Activated T-helper 1 cell treated with anti-CD3 and anti-CD28 coated beads, Interleukin-2, amount 50 U/mL, for 16 hours (primary cell): ENCODE measurements at regions not wholly inside any gene's neighbourhood (a gene's known extent, or its start where the extent isn't known, plus 50 kb on each side); places are given as distances from the start of the nearest gene placed in this dataset.

Source experiments
- DNase-seq, 2 donors: peaks; one replicate each; pipeline ENCODE4 v3.0.0-alpha.2; 2020; ENCODE audit warnings: low read depth in 1 of 2, low spot score in 1 of 2

DNA sequence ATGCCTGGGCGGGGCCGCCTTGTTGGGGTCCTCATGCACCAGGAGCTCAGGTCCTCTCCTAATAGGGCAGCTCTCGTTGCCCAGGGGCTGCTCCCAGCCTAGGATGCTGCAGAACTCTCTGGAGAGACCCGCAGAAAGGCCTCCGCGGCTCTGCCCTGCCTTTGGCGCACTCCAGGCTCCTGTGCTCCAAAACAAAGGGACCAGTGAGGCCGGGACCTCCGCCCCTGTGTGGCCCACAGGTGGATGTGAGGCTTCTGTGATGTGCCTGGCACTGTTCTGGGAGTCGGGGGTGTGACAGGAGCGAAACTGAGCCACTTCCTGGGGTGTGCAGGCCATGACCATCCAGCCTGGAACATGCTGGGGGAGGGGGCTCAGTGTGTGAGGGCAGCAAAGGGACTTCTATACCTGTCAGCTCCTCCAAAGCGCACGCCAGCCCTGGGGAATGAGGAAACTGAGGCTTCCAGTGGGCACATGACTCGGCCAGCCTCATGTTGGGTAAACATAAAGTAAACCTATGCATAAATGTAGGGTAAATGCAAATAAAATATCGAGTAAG, 153.2 kb downstream of the IRF8 start:
- no peak for DNase-seq

DNA sequence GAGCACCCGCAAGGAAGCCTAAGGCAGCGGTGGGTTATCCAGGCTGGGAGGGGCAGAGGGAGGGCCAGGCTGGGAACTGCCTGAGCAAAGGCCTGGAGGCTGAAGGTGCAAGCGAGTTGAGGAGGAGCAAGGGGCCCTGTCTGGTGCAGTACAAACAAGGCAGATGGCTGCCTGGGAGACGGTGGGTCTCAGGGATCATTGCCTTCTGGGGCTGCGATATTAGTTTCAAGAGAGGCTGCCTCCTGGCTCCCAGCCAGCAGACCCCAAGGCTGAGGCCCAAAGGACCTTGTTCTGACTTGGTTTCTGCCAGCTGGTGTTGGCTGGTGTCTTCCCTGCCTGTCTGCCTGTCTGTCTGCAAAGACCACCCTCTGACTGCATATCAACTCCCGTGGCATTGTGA, 154.0 kb downstream of the IRF8 start:
- DNase-seq: no peak

DNA sequence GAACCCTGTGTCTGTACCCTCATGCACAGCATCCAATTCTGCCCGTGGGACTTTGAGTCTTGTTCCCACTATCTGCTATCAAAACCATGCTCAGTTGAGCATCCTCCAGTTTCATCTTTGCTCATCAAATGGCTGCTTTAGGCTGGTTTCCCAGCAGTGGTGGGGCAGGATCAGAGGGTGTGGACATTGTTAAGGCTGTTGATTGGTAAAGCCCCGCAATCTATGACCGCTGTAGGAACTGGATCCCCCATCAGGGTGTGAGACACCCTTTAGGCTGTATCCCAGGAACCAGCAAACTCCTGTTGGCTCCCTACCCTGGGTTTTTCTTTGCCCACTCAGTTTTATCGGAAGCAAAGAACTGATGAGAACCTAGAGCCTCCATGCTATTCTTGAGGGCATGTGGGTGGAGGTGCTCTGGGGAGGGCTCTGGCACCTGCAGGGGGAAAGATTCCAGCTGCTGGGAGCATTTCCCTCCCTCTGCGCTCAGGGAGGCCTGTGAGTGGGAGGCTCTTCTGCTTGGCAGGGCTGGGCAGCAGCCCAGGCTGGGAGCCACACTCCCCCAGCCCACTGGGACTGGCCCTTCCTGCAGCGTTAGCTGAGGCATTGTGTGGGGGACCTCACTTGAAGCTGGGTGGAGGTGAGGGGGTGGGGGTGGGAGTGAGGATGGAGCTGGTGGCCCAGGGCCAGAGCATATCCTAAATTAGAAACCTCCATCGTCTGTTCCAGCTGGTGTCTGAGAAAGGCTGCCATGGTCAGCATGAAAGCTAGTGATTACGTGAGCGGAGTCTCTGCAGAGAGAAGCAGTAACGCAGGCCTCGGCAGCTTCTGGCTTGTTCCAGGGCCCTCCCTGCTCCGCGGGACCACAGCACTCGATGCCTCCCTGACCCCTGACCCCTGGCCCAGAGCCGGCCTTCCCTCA, 160.6 kb downstream of the IRF8 start:
- no peak for DNase-seq

DNA sequence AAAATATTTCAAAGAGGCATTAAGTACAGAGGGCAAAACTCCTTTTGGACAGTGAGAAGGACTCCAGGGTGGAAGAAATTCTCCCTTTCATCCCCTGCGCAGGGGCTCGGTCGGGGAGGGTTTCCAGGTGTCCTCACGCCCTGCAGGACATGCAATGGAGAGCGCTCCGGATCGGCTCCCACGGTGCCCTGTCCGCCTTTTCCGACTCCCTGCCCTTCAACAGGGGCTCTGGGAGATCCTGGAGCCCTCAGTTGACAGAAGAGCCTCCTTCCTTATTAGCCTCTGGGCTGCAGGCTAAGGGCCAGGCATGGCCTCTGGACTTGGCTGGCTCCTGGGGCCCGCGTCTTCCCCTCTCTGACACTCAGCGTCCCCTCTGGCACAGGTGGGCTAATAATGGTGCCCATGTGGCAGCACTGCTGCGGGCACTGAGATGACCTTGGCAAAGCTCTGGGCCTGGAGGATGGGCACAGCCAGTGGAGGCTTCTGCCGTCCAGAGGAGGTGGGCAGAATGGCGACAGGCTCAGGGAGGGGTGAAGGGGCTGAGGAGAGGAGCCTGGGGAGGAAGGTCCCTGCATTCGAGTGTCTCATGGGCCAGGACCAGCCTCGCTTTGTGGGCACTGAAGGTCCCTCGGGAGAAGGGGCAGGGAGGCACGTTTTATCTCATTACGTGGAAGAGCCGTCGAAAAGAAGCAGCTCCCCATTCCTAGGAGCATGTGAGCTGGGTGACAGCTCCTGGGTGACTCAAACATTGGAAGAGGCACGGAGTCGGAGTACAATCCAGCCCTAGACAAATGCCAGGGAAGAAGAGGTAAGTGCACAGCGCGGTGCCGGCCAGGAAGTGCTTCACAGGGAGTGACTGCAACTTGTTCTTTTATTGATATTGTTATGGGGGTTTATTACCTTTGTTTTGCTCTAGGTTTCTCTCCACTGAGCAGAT, 161.7 kb downstream of the IRF8 start:
- DNase-seq: no peak

DNA sequence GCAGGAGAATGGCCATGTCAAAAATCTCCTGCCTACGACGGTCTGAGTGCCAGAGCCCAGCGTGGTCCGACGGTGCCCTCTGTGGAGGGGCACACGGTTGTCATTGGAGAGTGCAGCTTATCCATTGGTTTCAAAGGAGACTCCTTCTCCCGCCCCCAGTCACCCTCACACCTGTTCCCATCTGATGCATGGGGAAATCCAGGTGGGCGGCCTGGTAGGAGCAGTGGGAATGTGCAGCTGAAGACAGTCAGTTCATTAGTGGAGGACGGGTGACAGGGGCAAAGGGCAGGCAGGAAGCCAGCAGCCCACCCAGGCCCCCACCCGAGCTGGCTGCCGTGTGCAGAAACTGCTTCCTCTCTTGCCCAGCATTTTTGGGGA, 162.3 kb downstream of the IRF8 start:
- no peak for DNase-seq

DNA sequence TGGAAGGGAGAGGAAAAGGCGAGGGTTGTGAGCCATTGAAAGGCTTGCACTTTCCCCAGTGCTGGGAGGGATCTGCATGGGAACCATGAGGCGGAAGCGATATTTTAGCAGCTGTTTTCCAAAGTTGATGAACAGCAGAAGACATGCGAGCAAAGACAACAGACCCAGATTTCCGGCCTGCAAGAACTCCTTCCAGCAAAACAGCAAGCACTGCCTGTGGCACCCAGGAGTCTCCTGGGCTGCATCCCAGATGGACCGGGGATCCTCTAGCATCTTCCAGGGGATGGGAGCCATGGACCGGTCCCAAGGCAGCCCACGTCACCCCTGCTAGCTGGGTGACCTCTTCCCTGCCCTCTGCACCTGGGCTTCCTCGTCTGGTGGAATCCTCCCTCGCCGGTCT, 162.8 kb downstream of the IRF8 start:
- DNase-seq: no peak

DNA sequence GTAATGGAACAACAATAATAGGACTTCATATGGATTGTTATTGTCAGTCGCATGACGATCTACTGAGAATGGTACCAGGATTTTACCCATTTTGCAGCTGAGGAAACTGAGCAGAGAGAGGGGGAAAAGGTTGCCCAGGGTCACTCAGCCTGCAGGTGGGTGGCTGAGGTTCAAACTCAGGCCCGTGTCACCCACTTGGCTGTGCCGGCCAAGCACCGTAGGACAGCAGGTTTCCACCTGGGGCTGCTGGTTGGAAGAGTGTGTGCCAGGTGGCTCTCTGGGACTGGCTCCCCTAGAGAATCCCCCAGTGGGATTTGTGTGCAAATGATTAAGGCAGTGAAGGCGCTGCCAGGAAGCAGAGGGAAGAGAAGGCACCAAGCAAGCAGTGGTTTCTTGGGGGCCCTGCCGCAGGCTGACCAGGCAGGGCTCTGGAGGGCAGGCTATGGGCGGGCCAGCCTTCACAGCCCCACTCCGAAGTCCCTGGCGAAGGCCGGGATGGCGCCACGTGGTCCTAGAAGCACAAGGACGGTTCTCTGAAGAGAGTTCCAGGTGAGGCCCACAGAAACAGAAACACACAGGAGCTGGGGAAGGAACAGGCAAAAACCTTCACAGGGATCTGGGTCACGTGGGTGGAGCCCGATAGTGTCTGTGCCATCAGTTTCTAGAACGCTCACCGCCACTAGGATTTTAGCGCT, 163.5 kb downstream of the IRF8 start:
- DNase-seq: no peak

DNA sequence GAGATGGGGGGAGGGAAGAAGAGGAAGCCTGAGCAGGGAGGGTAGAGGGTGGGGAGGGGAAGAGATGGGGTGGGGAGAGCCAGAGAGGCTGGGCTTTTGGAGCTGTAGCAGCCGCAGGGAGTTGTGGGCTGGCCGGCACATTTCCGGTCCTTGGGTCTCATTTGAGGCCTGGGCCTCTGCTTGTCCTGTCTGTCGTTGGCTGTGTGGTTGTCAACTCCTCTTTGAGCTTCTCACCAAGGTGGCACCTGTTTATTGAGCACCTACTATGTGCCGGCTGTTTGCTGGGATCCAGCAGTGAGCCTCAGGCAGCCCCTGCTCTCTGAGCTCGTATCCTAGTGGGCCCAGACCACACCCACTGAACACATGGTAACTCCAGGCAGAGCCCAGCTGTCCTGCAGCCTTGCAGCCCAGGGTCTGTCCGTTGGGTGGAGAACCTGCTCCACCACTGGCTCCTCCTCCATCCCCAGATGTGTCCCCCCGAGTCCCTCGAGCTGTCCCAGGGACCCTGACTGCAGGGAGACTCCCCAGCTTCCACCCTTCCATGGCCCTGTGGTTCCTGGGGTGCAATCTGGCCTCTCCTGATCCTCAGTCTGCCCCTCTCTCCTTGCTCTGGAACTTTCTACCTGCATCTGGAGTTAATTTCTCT, 164.9 kb downstream of the IRF8 start:
- DNase-seq: no peak

DNA sequence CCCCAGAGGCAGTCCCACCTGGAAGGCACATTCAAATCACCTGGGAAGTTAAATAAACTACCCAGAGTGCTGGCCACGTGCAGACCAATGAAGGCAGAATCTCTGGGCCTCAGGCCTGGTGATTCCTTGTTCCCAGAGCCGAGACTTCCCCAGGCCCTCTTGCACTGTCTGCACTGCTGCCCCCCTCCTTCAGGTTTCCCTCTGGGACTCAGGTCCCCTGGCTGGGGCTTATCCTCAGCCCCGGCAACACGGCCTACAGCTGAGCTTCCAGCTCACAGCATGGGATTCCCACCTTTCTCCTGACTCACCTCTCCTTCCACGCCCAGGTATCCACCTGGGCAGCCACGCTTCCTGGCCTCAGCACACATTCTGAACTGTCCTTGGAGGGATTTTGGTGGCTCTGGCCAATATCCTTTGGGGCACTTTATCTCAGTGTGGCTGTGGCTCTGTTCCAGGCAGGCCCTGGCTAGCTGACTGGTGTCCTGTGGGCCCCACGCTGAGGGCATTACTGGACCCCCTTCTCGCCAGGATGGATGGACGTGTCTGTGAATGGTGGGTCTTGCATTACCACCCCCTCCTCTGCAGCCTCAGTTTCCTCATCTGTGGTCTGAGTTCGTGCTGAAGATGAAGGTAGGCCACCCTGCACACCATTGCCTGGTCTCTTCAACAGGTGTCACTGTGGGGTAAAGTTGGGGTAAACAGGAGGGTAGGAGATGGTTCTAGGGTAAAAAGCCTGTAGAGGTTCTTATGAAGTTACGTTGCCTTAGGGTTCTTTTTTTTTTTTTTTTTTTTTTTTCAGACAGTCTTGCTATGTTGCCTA, 165.7 kb downstream of the IRF8 start:
- DNase-seq: no peak

DNA sequence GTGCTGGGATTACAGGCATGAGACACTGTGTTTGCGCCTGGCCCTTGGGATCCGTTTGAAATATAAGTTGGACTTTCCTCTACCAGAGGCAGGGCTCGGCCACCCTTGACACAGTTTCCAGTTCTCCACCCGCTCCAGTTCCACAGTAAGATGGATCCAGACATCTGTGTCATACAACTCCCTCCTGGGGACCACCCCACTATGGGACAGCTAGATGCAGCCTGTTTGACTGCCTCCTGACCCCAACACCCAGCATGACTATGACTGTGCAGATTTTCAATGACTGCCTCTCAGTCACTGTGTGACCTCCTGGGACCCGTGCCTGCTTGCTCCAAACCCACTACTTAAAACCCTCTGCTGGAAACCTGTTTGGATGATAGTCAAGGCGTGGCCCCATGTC, 166.7 kb downstream of the IRF8 start:
- DNase-seq: no peak

DNA sequence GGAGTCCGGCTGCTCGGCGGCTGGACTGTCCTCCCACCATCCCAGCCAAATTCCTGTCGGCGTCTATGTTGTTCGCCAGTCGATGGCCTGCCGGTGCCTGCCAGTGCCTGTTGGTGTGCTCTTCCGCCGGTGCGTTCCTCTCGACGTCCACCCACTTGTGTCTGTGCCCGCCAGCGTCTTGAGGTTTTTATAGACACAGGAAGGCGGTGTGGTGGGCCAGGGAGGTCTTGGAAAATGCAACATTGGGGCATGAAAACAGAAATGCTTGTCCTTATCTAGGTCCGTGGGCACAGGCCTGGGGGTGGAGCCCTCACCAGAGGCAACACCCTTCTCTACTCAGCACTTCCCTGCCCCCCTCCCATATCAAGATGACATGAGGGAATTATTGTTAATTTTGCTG, 167.8 kb downstream of the IRF8 start:
- DNase-seq: no peak

DNA sequence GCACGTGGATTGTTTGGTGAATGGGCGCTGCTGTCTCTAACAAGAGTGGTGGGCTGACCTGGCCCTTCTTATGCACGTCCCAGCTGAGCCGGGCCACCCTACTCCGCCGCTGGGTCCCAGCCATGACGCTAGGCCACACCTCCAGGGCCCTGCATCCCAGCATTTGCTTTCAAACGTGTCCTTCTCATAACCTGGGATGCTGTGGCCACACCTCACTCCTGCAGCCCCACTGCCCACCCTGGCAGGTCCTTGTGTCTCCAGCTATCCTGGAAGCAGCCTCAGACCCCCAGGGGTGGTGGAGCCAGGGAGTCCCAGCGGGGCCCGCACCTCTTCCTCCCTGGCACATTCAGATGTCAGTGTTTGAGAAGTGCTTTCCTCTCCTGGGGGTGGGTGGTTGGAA, 168.6 kb downstream of the IRF8 start:
- DNase-seq: no peak

DNA sequence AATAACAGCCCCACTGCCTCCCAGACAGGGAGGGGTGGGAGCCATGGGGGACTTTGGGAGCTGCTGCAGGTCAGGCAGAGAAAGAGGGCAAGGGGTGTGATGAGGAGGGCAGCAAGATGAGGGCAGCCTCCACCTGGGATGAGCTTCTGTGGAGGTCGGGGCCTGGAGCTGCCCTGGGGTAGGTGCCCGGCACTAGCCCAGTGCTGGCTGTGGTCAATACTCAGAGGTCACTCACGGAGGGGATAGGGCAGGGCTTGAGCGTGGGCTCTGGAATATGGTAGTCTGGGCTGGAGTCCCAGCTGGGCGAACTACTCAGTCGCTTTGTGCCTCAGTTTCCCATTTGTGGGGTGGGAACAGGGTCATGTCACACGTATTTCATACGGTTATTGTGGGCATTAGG, 169.0 kb downstream of the IRF8 start:
- DNase-seq: no peak

DNA sequence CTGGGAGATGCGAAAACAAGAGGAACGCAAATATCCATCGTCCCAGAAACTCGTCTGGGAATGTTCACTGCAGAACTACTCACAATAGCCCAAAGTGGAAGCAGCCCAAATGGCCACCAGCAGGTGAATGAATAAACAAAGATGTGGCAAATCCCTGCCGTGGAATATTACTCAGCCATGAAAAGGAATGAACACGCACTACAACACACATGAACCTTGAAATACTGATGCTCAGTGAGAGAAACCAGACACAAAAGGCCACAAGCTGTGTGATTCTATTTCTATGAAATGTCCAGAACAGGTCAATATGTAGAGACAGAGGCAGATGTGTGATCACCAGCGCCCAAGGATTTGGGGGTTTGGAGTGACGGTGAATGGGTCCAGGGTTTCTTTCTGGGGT, 169.8 kb downstream of the IRF8 start:
- no peak for DNase-seq

DNA sequence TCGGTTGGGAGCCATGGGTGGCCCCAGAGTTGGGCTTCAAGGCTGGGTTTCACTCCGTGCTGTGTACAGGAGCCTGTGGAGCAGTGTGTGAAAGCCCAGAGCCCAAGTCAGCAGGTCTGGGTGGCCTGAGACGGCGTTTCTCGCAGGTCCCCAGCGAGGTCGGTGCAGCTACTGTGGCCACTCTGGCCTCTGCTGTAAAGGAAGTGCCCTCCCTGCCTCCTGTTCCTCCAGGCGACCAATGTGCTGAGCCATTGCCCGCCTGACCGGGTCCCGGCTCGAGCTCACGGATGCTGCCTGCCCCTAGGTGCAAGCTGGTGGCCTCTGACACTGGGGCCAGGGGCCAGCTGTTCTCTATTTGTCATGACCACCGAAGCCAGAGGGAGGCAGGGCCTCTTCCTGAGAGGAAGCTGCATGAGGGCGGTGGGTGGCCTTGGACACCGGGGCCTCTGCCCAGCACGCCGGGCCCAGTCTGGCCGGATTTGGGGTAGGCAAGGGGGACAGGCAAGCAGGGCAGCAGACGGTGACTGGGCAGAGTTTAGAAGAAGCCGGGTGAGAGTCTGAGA, 170.9 kb downstream of the IRF8 start:
- DNase-seq: no peak

DNA sequence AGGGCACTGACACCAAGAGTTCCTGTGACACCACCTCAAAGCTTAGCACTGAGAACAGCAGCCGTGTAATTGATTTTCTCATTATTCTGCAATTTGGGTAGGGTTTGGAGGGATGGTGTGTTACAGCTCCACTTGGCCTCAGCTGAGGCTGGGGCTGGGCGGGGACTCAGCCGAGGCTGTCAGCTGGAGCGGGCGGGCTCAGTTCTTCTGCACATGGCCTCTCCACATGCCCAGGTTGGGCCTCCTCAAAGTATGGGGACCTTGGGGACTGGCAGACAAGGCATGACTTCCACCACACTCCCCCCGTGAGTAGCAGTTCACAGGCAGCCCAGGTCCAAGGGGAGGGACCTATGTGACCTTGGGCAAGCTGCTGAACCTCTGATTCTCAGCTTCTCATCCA, 171.5 kb downstream of the IRF8 start:
- DNase-seq: no peak

DNA sequence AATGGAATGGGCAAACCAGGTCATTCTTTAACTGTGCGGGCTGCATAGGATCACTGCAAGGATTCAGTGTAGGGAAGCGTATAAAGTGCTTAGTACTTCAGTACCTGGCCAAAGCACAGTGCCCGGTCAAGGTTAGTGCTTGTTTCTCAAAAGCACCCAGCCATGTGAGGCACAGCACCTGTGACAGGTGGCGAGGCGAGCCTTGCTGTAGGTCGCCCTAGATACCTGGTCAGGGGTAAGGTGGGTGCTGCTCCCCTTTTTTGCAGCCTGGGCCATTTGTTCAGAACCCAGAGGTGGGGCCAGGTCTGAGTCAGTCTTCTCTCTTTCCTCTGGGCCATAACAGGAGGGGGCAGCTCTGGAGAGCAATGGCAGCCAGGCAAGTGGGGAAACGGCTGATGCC, 172.0 kb downstream of the IRF8 start:
- DNase-seq: no peak

DNA sequence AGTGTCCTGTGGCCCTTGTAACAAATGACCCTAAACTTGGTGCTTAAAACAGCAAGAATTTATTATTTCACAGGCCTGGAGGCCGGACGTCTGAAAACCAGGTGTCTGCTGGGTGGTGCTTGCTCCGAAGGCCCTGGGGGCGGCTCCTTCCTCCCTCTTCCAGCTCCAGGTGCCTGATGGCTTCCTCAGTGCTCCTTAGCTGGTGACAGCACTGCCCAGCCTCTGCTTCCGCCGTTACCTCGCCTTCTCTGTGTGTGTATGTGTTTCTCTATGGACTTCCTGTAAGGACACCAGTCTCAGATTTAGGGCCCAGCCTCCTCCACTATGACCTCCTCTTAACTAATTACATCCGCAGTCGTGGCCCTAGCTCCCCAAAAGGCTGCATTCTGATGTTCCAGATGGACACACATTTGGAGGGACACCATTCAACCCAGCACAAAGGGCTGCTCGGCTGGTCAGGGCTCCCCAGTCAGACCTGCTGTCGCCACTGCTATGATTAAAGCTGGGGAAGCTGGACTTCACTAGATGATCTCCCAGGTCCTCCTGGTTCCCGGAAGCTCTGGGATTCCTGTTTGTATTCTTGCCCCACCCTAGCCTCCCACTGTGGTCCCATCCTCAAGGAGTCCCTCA, 172.8 kb downstream of the IRF8 start:
- no peak for DNase-seq
